HG02840 (cell line): ENCODE measurements at regions not wholly inside any gene's neighbourhood (a gene's known extent, or its start where the extent isn't known, plus 50 kb on each side); places are given as distances from the start of the nearest gene placed in this dataset.
"Not testable (repeated sequence)": the region's sequence is repeated elsewhere in the genome, so short reads cannot be mapped to it uniquely, and the experiment has no call there.

Experiments
- ATAC-seq: cut with Tn5 transposase; IDR thresholded peaks from one replicate; pipeline ENCODE4 v1.9.1; 2021; ENCODE audit warnings: mild to moderate bottlenecking, moderate library complexity, moderate number of reproducible peaks; ENCODE audit not compliant: unreplicated experiment, low FRiP score

GRCh38 chr10:53111529-53111928 is 338.9 kb upstream of the MBL2 start:
- ATAC-seq: no peak

- ATAC-seq: no peak
Measured at GRCh38 chr10:53109320-53109719, 336.7 kb upstream of the MBL2 start.

GRCh38 chr10:53108317-53108934 is 335.8 kb upstream of the MBL2 start:
- ATAC-seq: no peak

GRCh38 chr10:53107711-53108110 is 335.1 kb upstream of the MBL2 start:
- no peak for ATAC-seq

- no peak for ATAC-seq
Measured at GRCh38 chr10:53102424-53102823, 329.8 kb upstream of the MBL2 start.

- ATAC-seq: no peak
Measured at GRCh38 chr10:53093878-53094277, 321.3 kb upstream of the MBL2 start.

- ATAC-seq: no peak
Measured at GRCh38 chr10:53091574-53091973, 319.0 kb upstream of the MBL2 start.

GRCh38 chr10:53088961-53089360 is 316.4 kb upstream of the MBL2 start:
- ATAC-seq: no peak

- no peak for ATAC-seq
Measured at GRCh38 chr10:53079283-53079682, 306.7 kb upstream of the MBL2 start.

GRCh38 chr10:53076948-53077347 is 304.4 kb upstream of the MBL2 start:
- no peak for ATAC-seq

- no peak for ATAC-seq
Measured at GRCh38 chr10:53075469-53075868, 302.9 kb upstream of the MBL2 start.

- ATAC-seq: no peak
Measured at GRCh38 chr10:53072144-53072543, 299.6 kb upstream of the MBL2 start.

GRCh38 chr10:53071505-53072125 is 299.0 kb upstream of the MBL2 start:
- ATAC-seq: no peak

GRCh38 chr10:53069013-53069412 is 296.4 kb upstream of the MBL2 start:
- ATAC-seq: no peak

- ATAC-seq: no peak
Measured at GRCh38 chr10:53064614-53065013, 292.0 kb upstream of the MBL2 start.

- ATAC-seq: no peak
Measured at GRCh38 chr10:53063805-53064204, 291.2 kb upstream of the MBL2 start.

- ATAC-seq: no peak
Measured at GRCh38 chr10:53052521-53053164, 280.1 kb upstream of the MBL2 start.

GRCh38 chr10:53045315-53045714 is 272.7 kb upstream of the MBL2 start:
- ATAC-seq: no peak

GRCh38 chr10:53035823-53036222 is 263.2 kb upstream of the MBL2 start:
- ATAC-seq: not testable (repeated sequence)

- no peak for ATAC-seq
Measured at GRCh38 chr10:53033396-53033795, 260.8 kb upstream of the MBL2 start.

- peak; percentile 57 for ATAC-seq
Measured at GRCh38 chr10:53029872-53030849, 257.6 kb upstream of the MBL2 start.
